DND-41 (cell line): ENCODE measurements at regions not wholly inside any gene's neighbourhood (a gene's known extent, or its start where the extent isn't known, plus 50 kb on each side); places are given as distances from the start of the nearest gene placed in this dataset.

Source experiments
- ATAC-seq: fragments of 200-7000 bp; cut with Tn5 transposase; 3 replicates; pipeline ENCODE4 v1.9.1; 2021; ENCODE audit warnings: low read depth; ENCODE audit not compliant: insufficient read depth
- DNase-seq: peaks from one replicate; pipeline ENCODE4 v3.0.0-alpha.2; 2020
- H2AFZ ChIP-seq: 2 replicates; pipeline ENCODE4 v1.6.0; 2012; ENCODE audit warnings: low read depth, low read length
- H3K27ac ChIP-seq: 2 replicates; pipeline ENCODE4 v1.5.1; 2012; ENCODE audit warnings: low read length, inconsistent platforms
- H3K27me3 ChIP-seq: fragments of 200-600 bp; sonication (generic); 2 replicates; pipeline ENCODE4 v1.6.0; 2012; ENCODE audit warnings: low read length, mild to moderate bottlenecking, inconsistent platforms; ENCODE audit not compliant: insufficient read depth, poor library complexity
- H3K36me3 ChIP-seq: 2 replicates; pipeline ENCODE4 v1.5.1; 2012; ENCODE audit warnings: low read length, inconsistent platforms; ENCODE audit not compliant: insufficient read depth
- H3K4me1 ChIP-seq: 2 replicates; pipeline ENCODE4 v1.5.1; 2012; ENCODE audit warnings: mild to moderate bottlenecking, low read length; ENCODE audit not compliant: insufficient read depth
- H3K4me2 ChIP-seq: 2 replicates; pipeline ENCODE4 v1.6.0; 2012; ENCODE audit warnings: mild to moderate bottlenecking, moderate library complexity, low read length, inconsistent platforms; ENCODE audit not compliant: insufficient read depth
- H3K4me3 ChIP-seq, 2 experiments: fragments of 200-600 bp in 1 of 2; shearing (Covaris generic) in 1 of 2; 2 replicates each; pipeline ENCODE4 v1.5.1; 2012 to 2016; ENCODE audit warnings: inconsistent platforms in 2 of 2, low read length in 2 of 2, mild to moderate bottlenecking in 2 of 2, low read depth in 1 of 2, moderate library complexity in 1 of 2
- H3K79me2 ChIP-seq: 2 replicates; pipeline ENCODE4 v1.6.0; 2012; ENCODE audit warnings: low read length, inconsistent platforms; ENCODE audit not compliant: insufficient read depth
- H3K9ac ChIP-seq: 2 replicates; pipeline ENCODE4 v1.6.0; 2012; ENCODE audit warnings: low read depth, mild to moderate bottlenecking, inconsistent platforms, low read length, moderate library complexity
- H3K9me3 ChIP-seq: 2 replicates; pipeline ENCODE4 v1.5.1; 2012; ENCODE audit warnings: low read length, moderate library complexity, mild to moderate bottlenecking, inconsistent platforms; ENCODE audit not compliant: insufficient read depth, severe bottlenecking
- H4K20me1 ChIP-seq: 2 replicates; pipeline ENCODE4 v1.6.0; 2012; ENCODE audit warnings: low read length; ENCODE audit not compliant: insufficient read depth
- EZH2 ChIP-seq: IDR thresholded peaks from 3 replicates; pipeline ENCODE4 v1.6.1; 2012; ENCODE audit warnings: borderline replicate concordance, low read depth, mild to moderate bottlenecking, moderate library complexity, low read length, inconsistent platforms; ENCODE audit not compliant: severe bottlenecking
- TF ChIP-seq, protein P1 (sequence below): IDR thresholded peaks from 2 replicates; pipeline ENCODE4 v1.5.1; 2012; ENCODE audit warnings: borderline replicate concordance, low read length, moderate library complexity, mild to moderate bottlenecking; ENCODE audit not compliant: poor library complexity, severe bottlenecking; ENCODE audit errors: extremely low read depth

DNA sequence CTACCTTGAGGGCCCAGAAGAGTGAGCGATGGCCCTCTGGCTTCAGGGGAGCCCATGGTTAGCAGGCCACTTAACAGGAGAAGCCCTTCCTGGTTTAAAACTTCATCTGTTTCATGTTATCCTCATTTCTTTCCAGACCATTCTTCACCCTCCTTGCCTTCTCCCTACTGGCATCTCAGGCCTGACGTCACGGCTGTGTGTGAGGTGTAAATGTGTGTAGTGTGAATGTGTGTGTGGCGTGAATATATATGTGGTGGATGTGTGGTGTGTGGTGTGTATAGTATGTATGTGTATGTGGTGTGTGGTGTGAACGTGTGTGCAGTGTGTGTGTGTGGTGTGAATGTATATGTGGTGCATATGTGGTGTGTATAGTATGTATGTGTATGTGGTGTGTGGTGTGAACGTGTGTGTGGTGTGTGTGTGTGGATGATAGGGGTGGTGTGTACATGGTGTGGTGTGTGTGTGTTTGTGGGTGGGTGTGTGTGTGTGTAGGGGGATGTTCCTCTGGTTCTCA, 88.5 kb downstream of the SOD2 start:
- peaks cover 20% of the 10 kb centered on the region for H3K27me3 ChIP-seq
- H2AFZ ChIP-seq, result no peak overlapping the region
- H3K79me2 ChIP-seq, result no peaks in the 10 kb centered on the region
- H3K4me3 ChIP-seq, result no peak overlapping the region
- no peaks in the 10 kb centered on the region for H3K36me3 ChIP-seq
- H3K4me1 ChIP-seq, result peaks cover 20% of the 10 kb centered on the region
- no peak for ATAC-seq
- no peak for TF ChIP-seq EZH2
- TF ChIP-seq, protein P1, sequence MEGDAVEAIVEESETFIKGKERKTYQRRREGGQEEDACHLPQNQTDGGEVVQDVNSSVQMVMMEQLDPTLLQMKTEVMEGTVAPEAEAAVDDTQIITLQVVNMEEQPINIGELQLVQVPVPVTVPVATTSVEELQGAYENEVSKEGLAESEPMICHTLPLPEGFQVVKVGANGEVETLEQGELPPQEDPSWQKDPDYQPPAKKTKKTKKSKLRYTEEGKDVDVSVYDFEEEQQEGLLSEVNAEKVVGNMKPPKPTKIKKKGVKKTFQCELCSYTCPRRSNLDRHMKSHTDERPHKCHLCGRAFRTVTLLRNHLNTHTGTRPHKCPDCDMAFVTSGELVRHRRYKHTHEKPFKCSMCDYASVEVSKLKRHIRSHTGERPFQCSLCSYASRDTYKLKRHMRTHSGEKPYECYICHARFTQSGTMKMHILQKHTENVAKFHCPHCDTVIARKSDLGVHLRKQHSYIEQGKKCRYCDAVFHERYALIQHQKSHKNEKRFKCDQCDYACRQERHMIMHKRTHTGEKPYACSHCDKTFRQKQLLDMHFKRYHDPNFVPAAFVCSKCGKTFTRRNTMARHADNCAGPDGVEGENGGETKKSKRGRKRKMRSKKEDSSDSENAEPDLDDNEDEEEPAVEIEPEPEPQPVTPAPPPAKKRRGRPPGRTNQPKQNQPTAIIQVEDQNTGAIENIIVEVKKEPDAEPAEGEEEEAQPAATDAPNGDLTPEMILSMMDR, result no peak
- no peak overlapping the region for H3K9ac ChIP-seq
- no peak overlapping the region for H3K27ac ChIP-seq
- H4K20me1 ChIP-seq, result no peaks in the 10 kb centered on the region
- H3K4me2 ChIP-seq, result no peak overlapping the region
- DNase-seq, result no peak
- H3K9me3 ChIP-seq, result no peaks in the 10 kb centered on the region

DNA sequence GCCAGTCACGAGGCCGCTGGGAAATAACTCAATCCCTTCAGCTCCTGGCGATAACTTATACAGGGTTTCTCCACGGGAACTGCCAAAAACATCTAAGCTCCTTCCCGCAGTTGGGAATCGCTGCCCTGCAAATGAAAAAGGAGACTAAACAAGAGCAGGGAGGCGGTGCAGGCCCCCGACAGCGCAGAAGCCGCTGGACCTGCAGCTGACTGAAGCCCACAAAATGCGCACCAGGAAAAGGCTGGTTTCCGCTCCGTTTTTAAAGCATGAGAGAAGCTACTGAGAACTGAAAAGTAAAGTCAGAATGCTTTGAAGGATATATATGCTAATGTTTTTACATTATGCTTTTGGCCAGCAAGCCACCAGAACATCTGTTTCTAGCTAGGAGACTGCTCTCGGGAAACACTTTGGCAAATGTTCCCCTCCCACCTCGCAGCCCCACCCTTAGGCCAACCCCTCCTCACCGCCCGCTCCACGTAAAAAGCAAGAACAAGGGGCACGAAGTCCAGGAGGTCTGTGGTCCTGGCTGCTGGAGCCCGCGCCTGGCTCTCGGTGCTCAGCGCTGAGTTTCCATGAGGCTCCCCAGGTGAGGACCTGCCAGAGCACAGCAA, 90.5 kb downstream of the SOD2 start:
- peak overlapping the region in 1 of 2 experiments; percentile 25; a peak in 1 of 4 replicates for H3K4me3 ChIP-seq
- peaks cover 20% of the 10 kb centered on the region for H3K27me3 ChIP-seq
- no peaks in the 10 kb centered on the region for H3K79me2 ChIP-seq
- H3K4me2 ChIP-seq, result peak overlapping the region; percentile 53
- H3K27ac ChIP-seq, result no peak overlapping the region
- no peaks in the 10 kb centered on the region for H4K20me1 ChIP-seq
- TF ChIP-seq EZH2, result no peak
- TF ChIP-seq, protein P1, result no peak
- DNase-seq (peak; percentile 53), ATAC-seq (peak; percentile 84)
- no peaks in the 10 kb centered on the region for H3K9me3 ChIP-seq
- 0 out of 2 replicates have a peak overlapping the region, but pooled peaks have one; percentile 13 for H3K9ac ChIP-seq
- H3K36me3 ChIP-seq, result no peaks in the 10 kb centered on the region
- peaks cover 20% of the 10 kb centered on the region for H3K4me1 ChIP-seq
- H2AFZ ChIP-seq, result 0 out of 2 replicates have a peak overlapping the region, but pooled peaks have one; percentile 51

- Histone ChIP-seq H3K4me1 (peaks cover 20% of the 10 kb centered on the region), H3K9ac (no peak overlapping the region), H2AFZ (no peak overlapping the region), H3K27ac (no peak overlapping the region), H3K9me3 (no peaks in the 10 kb centered on the region), H3K4me2 (no peak overlapping the region), H3K4me3 (no peak overlapping the region), H3K36me3 (no peaks in the 10 kb centered on the region), H3K27me3 (peaks cover 20% of the 10 kb centered on the region), H3K79me2 (no peaks in the 10 kb centered on the region), H4K20me1 (no peaks in the 10 kb centered on the region)
- TF ChIP-seq, protein P1, result no peak
- TF ChIP-seq EZH2, result no peak
- DNase-seq, result no peak
- no peak for ATAC-seq
Observed at GRCh38 chr6:159601211-159601610, 91.8 kb downstream of the SOD2 start.
